GM18526 (cell line): ENCODE measurements at regions not wholly inside any gene's neighbourhood (a gene's known extent, or its start where the extent isn't known, plus 50 kb on each side); places are given as distances from the start of the nearest gene placed in this dataset.

ENCODE experiments used
- POLR2A ChIP-seq: IDR thresholded peaks from 3 replicates; pipeline ENCODE4 v1.6.1; 2011; ENCODE audit not compliant: insufficient read length; ENCODE audit errors: extremely low read depth

GRCh38 chr9:110148891-110149290 is 59.1 kb downstream of the C9orf152 start:
- no peak for TF ChIP-seq POLR2A
